Erythroblast (primary cell): ENCODE measurements at regions not wholly inside any gene's neighbourhood (a gene's known extent, or its start where the extent isn't known, plus 50 kb on each side); places are given as distances from the start of the nearest gene placed in this dataset.

Experiments
- DNase-seq, 2 experiments: peaks; one replicate each; lab custom pipeline; 2025; lab: John Stamatoyannopoulos, UW
- GATA1 ChIP-seq: IDR thresholded peaks from 2 replicates; pipeline ENCODE4 v1.6.1; 2011; ENCODE audit warnings: low read depth, mild to moderate bottlenecking, control low read depth, low read length, moderate library complexity
- POLR2A ChIP-seq: IDR thresholded peaks from 2 replicates; pipeline ENCODE4 v1.6.1; 2011; ENCODE audit warnings: mild to moderate bottlenecking, low read length

DNA sequence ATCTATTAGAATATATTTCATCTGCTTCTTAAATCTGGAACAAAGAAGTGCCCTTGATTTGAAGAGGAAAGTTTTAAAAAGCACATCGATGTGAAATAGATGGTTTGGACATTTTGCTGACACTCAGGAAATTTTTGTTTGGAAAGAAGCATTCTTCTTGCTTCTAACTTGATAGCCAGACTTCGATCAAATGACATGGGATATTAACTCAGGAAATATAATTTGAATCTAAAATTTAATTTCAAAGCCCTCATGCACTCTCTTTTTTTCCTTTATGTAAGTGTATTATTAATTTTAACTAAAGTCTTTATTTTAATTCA is 761.2 kb downstream of the VGLL3 start:
- DNase-seq = no peak
- TF ChIP-seq GATA1 (no peak), POLR2A (no peak)

DNA sequence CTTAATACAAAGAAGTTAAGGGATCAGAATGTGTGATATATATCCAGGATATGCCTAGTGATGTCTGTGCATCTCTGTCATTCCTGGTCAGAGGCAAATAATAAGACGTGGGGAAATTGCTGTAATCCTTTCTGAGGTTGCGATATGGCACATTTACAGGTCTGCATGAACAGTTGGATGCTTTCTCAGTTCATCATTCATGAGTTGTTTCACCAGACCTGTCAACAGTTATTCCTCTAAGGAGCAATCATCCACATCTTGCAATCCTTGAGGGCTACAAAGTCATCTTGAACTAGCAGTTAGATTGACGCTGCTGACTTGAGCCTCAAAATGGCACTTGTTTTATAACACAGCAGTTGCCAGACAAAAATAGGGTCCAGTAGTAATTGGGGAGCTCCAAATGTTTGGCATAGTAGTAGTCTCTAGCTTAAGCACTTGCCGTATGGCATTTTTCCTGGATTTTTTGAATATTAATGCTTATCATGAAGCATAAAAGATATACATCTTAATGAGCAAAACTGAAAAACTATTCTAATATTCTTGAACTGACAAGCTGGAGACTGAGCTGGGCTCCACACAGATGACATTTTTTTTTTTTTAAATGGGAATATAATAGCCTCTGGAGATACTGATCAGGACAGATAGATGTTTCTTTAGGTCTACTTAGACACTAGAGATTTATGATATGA is 761.7 kb downstream of the VGLL3 start:
- DNase-seq = no peak
- no peak for TF ChIP-seq POLR2A
- no peak for TF ChIP-seq GATA1

DNA sequence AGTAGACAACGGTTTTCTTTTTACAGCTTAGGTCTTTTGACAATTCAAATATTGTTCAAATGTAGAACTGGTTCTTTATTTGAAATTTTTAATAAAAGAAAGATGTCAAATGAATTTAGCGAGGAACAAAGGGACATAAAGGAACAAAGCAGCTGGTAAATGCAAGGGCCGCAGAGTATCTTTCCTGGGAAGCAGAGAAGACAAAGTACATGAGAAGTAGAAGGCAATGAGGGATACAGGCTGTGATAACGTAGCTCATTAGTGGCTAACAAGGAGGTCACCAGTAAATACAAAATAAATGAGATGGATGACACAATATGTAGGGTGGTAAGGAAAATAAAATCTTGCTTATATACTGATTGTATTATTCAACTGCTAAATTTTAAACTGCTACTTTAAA is 762.8 kb downstream of the VGLL3 start:
- no peak for DNase-seq
- TF ChIP-seq GATA1 (no peak), POLR2A (no peak)

DNA sequence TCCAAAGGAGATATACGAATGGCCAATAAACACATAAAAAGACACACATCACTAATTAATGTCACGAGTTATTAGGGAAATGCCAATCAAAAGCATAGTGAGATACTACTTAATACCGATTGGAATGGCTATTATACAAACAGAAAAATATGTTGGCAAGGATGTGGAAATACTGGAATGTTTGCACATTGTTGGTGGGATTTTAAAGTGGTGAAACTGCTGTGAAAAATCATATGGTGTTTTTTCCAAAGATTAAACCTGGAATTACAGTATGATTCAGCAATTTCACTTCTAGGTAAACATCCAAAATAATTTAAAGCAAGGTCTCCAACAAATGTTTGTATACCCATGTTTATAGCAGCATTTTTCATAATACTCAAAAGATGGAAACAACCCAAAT is 765.5 kb downstream of the VGLL3 start:
- TF ChIP-seq POLR2A (no peak), GATA1 (no peak)
- DNase-seq = no peak

DNA sequence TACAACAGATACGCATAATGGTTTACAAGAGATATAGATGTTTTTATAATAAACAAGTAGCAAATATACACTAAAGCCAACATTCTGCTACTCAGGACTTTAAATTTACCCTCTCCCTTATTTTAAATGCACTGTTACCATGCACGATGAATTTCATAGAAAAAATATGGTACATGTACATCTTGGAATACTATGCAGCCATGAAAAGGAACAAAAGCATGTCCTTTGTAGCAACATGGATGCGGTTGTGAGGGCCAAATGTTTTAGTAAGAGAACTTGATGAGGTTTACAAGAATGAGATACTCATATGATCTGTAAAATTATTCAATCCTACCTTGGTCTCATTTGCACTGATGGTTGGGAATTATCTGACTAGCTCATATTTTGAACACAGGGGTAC is 769.3 kb downstream of the VGLL3 start:
- TF ChIP-seq POLR2A = no peak
- no peak for TF ChIP-seq GATA1
- no peak for DNase-seq

DNA sequence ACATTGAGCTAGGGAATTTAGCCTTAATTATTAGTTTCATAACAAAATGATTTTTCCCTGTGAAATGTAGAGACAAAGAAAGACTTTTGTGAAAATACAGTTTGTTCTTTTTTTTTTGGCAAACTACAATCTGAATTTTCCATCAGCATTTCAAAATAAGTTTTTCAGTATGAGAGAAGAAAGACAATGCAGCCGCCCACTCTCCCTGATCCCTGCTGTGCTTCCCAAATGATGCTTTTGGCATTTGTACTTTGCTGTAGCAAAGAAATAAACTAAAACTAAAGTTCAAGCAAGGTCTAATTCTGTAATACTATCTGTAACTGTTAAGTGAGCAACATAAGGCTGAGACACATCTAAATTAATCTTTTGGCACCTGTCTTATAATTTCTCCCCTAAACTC is 782.2 kb downstream of the VGLL3 start:
- TF ChIP-seq GATA1 (no peak), POLR2A (no peak)

DNA sequence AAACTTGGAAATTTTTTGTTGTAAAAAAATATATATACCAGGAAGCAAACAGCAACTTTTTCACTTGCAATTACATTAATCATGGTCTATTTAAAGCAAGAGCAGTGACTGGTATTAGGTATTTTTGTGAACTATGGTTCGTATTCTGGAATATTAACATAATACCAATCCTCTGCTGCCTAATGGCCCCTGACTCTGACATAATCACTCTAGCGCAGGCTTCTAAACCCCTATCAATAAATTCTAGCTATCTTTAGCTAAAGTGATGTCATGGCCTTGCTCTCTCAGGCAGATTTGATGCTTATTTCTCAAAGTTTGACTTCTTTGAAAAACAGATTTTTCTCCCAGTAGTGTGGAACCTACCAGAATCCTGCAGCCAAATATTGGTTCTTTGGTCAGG is 808.3 kb downstream of the VGLL3 start:
- no peak for DNase-seq
- TF ChIP-seq GATA1 (no peak), POLR2A (no peak)

More for the DNA sequence above, 782.2 kb downstream of the VGLL3 start:
- DNase-seq = no peak

DNA sequence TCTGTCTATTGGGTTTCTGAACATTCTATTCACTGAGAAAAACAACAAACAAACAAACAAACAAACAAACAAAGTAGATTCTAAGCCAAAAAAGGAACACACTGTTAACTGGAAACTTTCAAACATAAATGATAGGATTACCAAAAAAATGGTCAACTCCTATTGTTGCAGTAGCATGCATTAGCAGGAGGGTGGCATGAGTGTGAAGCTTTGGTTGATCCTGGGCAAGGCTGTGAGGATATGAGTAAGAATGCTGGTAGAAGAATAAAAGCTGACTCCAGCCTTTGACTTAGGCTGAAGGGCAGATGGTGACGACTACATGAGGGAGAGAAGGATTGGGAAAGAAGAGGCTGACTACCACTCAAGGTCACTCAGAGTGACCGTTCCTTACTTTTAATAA is 810.3 kb downstream of the VGLL3 start:
- TF ChIP-seq POLR2A (no peak), GATA1 (no peak)
- DNase-seq = no peak

DNA sequence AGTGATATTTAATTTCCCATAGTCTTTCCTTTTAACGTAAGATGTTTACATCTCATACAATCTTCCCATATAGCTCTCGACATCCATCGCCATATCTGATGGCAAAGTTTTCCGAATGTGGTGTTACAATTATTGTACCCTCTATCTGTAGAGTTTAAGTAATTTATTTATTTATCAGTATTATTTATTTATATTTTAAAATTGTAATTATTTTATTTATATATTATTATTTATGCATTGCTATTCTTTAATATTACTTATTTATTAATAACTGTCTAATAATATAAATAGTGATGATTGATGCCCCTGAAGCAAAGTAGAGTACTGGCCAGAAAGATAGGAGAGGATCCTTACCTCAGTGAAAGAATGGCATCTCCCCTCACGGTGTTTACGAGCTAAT is 812.9 kb downstream of the VGLL3 start:
- DNase-seq = no peak
- TF ChIP-seq GATA1 (no peak), POLR2A (no peak)

DNA sequence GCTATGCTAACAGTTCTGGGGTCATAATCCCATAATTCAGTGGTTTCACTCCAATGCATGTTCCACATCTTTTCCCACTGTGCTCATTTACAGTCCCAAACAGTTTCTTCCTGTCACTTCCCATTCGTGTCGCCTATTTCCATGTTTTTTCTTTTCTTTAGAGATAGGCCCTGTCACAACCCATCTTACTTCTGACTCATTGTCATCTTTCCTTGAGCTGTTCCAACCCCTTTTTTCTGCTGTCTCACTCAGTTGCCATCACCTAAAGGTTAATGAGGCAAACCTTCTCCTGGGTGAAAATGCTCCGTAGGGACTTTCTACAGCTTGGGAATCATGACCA is 814.5 kb downstream of the VGLL3 start:
- TF ChIP-seq GATA1 (no peak), POLR2A (no peak)
- DNase-seq = no peak

DNA sequence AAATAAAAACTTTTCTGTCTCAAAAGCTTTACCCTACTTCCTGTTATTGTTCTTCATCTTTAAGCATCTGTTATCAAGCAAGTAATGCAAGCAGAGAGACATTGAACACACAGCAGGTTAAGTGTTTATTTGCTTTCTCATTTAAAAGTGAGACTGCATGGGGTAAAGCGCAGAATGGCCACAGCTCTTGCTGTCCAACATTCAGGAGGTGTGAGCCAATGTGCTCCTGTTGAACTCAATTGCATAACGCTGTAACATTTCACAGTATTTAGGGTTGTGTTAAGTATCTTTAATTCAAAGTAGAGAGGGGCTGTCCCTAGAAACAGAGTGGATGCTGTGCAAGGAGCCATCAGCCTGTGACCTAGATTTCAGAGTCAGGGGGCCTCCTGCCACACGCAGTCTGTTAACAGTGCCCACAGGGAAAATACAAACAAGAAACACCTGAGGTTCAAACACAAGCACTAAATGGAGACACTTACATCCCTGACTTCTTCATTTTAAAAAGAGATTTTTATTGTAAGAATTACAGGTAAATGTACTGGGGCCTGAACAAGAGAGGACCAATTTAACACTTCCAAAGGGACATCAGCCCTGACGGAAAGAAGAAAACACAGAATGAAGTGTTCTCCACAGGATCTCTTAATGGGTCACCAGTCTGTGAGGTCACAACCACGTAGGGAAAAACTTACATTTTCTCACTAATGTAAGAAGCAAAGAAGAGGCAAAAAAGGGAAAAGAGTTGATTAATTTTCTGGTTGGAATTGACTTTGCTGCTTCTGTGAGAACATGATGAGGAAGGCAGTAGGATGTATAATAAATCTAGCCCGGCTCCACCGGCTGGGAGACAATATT is 815.1 kb downstream of the VGLL3 start:
- no peak for DNase-seq

DNA sequence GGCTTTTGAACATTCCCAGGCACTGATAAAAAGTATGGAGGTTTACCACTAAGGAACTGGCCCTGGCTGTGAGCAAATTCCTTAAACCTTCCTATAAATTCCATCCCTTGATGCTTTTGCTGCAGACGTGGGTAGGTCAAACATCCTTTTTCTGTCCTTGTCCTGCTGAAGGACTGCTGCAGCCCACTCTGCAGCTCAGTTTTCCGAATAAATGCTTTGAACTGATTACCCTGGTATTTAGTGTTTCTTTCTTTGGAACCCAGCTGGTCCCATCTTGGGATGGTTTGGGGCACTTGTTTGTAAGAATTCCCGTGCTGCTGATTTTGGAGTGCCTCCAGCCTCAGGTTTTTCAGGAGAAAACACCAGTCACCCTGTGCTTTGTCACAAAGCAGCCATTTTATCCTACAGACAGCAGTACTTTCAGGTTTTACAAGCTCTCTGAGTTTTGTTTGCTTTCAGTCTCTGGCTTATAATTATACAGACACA is 815.9 kb downstream of the VGLL3 start:
- TF ChIP-seq POLR2A (no peak), GATA1 (no peak)
- DNase-seq = no peak

More for the DNA sequence above, 815.1 kb downstream of the VGLL3 start:
- TF ChIP-seq GATA1 = no peak
- no peak for TF ChIP-seq POLR2A

DNA sequence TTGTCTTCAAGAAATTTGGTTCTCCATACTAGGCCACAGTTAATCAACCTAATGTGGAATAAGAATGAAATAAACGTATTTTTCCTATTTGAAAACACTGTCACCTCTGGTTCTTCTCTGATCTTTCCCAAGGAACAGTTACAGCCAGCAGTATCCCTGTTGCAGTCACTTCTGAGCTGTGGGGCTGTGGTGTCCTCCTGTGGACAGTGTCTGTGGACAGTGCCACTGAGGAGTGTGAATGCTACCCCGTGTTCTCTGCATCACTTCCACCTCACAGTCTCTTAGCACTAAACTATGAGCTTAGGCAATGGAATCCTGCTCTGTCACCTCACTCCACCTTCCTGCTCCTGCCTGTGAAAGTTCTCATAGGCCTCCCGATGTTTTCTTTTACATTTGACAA is 817.5 kb downstream of the VGLL3 start:
- DNase-seq = no peak
- TF ChIP-seq POLR2A (no peak), GATA1 (no peak)

DNA sequence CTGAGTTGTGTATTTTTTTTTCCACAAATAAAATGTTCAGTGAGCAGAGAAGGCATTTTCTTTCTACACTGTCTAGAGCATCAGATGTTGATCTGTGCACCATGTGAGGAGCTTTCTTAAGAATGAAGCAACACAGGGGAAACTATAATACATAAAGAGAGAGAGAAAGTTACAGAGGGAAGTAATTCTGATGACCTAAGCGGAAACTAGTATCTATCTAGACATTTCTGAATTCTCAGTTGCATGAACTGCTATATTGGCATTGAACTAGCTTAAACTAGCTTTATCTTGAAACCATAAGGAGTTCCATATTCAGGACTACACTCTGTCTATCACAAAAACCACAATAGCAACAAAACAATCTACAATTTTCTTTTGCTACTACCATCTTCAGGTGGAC is 822.4 kb downstream of the VGLL3 start:
- TF ChIP-seq POLR2A = no peak
- no peak for TF ChIP-seq GATA1
- DNase-seq = no peak

DNA sequence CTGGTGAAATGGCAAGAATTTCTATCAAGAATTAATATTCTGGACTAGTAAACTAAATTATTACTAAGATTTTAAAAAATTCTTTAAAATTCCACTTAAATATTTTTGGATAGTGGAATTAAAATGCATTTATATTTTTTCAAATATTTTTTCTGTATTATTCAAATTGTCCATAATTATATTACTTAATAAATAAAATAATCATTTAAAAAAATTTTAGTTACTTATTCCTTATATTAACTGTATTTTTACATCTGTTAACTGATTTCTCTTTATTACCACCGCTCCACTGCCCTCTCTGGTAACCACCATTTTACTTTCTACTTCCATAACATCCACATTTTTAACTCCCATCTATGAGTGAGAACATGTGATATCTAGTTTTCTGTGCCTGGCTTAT is 828.4 kb downstream of the VGLL3 start:
- TF ChIP-seq GATA1 = no peak
- TF ChIP-seq POLR2A = no peak
- no peak for DNase-seq
